Fibroblast of lung (primary cell): ENCODE measurements at regions not wholly inside any gene's neighbourhood (a gene's known extent, or its start where the extent isn't known, plus 50 kb on each side); places are given as distances from the start of the nearest gene placed in this dataset.

Experiments
- CTCF ChIP-seq, 2 donors: IDR thresholded peaks in 1 of 2; conservative IDR thresholded peaks in 1 of 2; 1 replicate in 1 of 2; 2 replicates in 1 of 2; pipeline ENCODE4 v1.5.1; 2011 to 2012; ENCODE audit warnings: low read length in 2 of 2, control low read depth in 1 of 2, inconsistent platforms in 1 of 2, low read depth in 1 of 2, mild to moderate bottlenecking in 1 of 2
- EZH2 ChIP-seq: IDR thresholded peaks from 2 replicates; pipeline ENCODE4 v1.5.1; 2012; ENCODE audit warnings: low read length, control low read depth, mild to moderate bottlenecking; ENCODE audit errors: missing control alignments

- TF ChIP-seq CTCF (conservative IDR thresholded peaks at IDR 0.05 in 1 of 2, IDR thresholded peaks at IDR 0.05 in 1 of 2; ENCODE audit: low read depth in 1 of 2, low read length in 2 of 2) (no peak), EZH2 (no peak)
Observed at GRCh38 chr14:37972941-37973887, 234.5 kb upstream of the SSTR1 start.
